ENCODE measurements at regions not wholly inside any gene's neighbourhood (a gene's known extent, or its start where the extent isn't known, plus 50 kb on each side); places are given as distances from the start of the nearest gene placed in this dataset.

DNA sequence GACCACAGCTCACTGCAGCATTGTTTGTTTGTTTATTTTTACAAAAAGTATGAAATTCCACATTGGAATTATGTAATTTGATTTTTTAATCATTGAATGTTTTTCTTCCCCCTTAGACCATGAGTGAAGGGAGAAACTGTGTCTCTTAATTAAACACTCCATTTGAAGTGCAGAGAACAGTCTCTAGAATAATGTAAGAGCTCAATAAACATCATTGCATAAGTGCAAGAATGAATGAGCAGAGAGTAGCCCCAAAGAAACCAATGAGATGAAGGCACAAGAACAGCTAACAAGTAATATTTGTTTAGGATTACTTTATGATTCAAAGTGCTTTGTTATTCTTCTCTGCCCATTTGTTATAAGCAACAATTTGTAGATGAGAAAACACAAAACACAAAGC is 921.3 kb upstream of the LCORL start:
- H3K9me3 ChIP-seq: no peaks in the 10 kb centered on the region
- TF ChIP-seq CTCF (IDR thresholded peaks at IDR 0.05): no peak
- H3K4me1 ChIP-seq: no peaks in the 10 kb centered on the region
- no peaks in the 10 kb centered on the region for H3K36me3 ChIP-seq
- H3K27ac ChIP-seq: no peak overlapping the region
- DNase-seq (no peak), ATAC-seq (peak in 1 of 2 donors; percentile 88)
- H3K4me3 ChIP-seq: no peak overlapping the region
- H3K27me3 ChIP-seq (ENCODE audit: low read depth): no peaks in the 10 kb centered on the region
- intact Hi-C loops (cut with DNase I): no loop called here

GRCh38 chr4:18938343-18939099 is 917.0 kb upstream of the LCORL start:
- H3K9me3 ChIP-seq: no peaks in the 10 kb centered on the region
- DNase-seq: no peak
- no peak for ATAC-seq
- no peaks in the 10 kb centered on the region for H3K27me3 ChIP-seq (ENCODE audit: low read depth)
- H3K4me3 ChIP-seq: no peak overlapping the region
- no peaks in the 10 kb centered on the region for H3K36me3 ChIP-seq
- intact Hi-C loops (cut with DNase I): no loop called here
- H3K27ac ChIP-seq: no peak overlapping the region
- no peak for TF ChIP-seq CTCF (IDR thresholded peaks at IDR 0.05)
- no peaks in the 10 kb centered on the region for H3K4me1 ChIP-seq

DNA sequence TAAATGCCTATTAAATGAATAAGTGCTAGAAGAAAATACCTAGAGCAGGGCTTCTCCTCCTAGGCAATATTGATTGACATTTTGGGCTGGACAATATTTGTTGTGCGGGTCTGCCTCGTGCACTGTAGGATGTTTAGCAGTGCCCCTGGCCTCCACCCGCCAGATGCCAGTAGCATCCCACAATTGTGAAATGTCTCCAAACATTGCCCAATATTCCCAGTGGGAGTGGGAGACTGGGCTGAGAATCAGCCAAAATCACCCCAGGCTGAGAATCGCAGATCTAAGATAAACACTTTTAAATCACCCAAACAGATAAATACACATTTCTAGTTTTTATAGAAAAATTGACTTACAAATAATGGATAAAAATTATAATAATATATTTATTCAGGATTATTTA is 916.2 kb upstream of the LCORL start:
- intact Hi-C loops (cut with DNase I): no loop called here
- no peak overlapping the region for H3K27ac ChIP-seq
- no peak for DNase-seq
- no peak for TF ChIP-seq CTCF (IDR thresholded peaks at IDR 0.05)
- no peaks in the 10 kb centered on the region for H3K9me3 ChIP-seq
- no peak for ATAC-seq
- H3K4me1 ChIP-seq: no peaks in the 10 kb centered on the region
- H3K36me3 ChIP-seq: no peaks in the 10 kb centered on the region
- H3K27me3 ChIP-seq (ENCODE audit: low read depth): no peaks in the 10 kb centered on the region
- H3K4me3 ChIP-seq: no peak overlapping the region

DNA sequence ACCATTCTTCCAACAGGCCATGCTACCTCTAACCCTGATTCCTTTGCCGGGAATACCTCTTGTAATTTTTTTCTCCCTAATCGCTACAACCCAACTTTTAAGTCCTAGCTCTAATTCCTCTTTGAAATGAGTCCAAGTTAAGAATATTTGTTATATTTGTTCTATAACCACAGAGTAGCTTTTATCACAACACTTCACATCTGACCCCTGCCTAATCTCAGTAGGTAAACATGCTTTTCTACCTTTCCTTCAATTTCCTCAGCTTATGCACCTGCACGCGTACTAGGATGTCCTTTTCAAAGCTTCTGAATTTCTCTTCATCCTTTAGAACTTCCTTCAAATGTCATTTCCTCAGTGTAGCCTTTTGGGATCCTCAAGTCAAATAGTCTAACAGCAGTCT is 915.5 kb upstream of the LCORL start:
- Histone ChIP-seq H3K27me3 (ENCODE audit: low read depth) (no peaks in the 10 kb centered on the region), H3K36me3 (no peaks in the 10 kb centered on the region), H3K27ac (no peak overlapping the region), H3K4me1 (no peaks in the 10 kb centered on the region), H3K9me3 (no peaks in the 10 kb centered on the region), H3K4me3 (no peak overlapping the region)
- DNase-seq (no peak), ATAC-seq (peak; percentile 65 to 85)
- TF ChIP-seq CTCF (IDR thresholded peaks at IDR 0.05): no peak
- intact Hi-C loops (cut with DNase I): no loop called here

DNA sequence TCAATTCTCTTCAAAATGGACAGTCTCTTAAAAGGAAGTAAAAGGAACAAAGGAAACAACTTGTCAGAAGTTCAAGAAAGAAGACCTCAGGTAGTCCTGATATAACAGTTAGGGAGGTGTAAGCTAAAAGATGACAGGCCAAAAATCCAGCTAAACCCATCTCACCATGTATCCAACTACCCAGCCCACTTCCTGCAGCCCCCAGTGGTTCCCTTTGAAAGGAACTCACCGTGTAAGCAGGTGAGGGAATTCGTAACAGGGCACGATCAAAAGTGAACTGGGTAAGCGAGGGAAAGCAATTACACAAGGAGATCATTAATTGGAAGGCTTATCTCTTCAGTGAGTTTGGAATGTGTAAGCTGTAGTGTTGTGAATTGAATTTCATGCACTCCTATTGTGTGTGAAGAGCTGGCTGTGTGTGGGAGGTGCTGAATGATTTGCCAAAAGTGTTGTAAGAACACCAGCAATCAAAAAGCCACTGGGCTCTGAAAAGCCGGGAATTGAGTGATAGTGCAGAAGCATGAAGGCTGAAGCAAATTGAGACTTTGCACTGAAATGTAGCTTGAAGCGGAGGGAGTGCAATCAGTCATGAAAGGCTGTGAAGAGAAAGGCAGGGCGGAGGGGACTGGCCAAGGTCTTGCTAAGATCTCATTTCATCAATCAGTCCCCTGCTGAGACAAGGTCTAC is 914.2 kb upstream of the LCORL start:
- no peak overlapping the region for H3K27ac ChIP-seq
- no peaks in the 10 kb centered on the region for H3K27me3 ChIP-seq (ENCODE audit: low read depth)
- no peak overlapping the region for H3K4me3 ChIP-seq
- intact Hi-C loops (cut with DNase I): no loop called here
- H3K36me3 ChIP-seq: no peaks in the 10 kb centered on the region
- no peak for DNase-seq
- TF ChIP-seq CTCF (IDR thresholded peaks at IDR 0.05): no peak
- no peaks in the 10 kb centered on the region for H3K9me3 ChIP-seq
- ATAC-seq: peak; percentile 49 to 54
- H3K4me1 ChIP-seq: no peaks in the 10 kb centered on the region

All from lower lobe of right lung (tissue), 2 donors.